ENCODE measurements at regions not wholly inside any gene's neighbourhood (a gene's known extent, or its start where the extent isn't known, plus 50 kb on each side); places are given as distances from the start of the nearest gene placed in this dataset.
A peak's percentile ranks its signal among the peaks of the same experiment; 100 is the strongest.

GRCh38 chr1:59081181-59081580, 215.7 kb upstream of the FGGY start:
- no peak overlapping the region for H3K27ac ChIP-seq
- H3K27me3 ChIP-seq: no peaks in the 10 kb centered on the region
- TF ChIP-seq POLR2A (IDR thresholded peaks at IDR 0.05): no peak
- no peak for TF ChIP-seq CTCF (IDR thresholded peaks at IDR 0.05)
- no peak for TF ChIP-seq EP300 (IDR thresholded peaks at IDR 0.05)
- 94 to 96% (median 95%) methylated on average over 1 of the region's 1 CpG for WGBS, 3 donors
- no peaks in the 10 kb centered on the region for H3K36me3 ChIP-seq
- intact Hi-C loops (cut with DNase I): loop anchor here in 1 of 4 donors (10.0 kb wide), 1 partner anchor 54 kb away; no protein-coding TSS in a partner anchor
- H3K9me3 ChIP-seq: no peaks in the 10 kb centered on the region
- no peaks in the 10 kb centered on the region for H3K4me1 ChIP-seq (ENCODE audit: insufficient read depth)
- DNase-seq: no peak
- no peak overlapping the region for H3K4me3 ChIP-seq

GRCh38 chr1:59081795-59082194, 215.1 kb upstream of the FGGY start:
- 91 to 94% (median 93%) methylated on average over 5 of the region's 5 CpGs for WGBS, 3 donors
- Histone ChIP-seq H3K36me3 (no peaks in the 10 kb centered on the region), H3K4me3 (no peak overlapping the region), H3K9me3 (no peaks in the 10 kb centered on the region), H3K27ac (no peak overlapping the region), H3K27me3 (no peaks in the 10 kb centered on the region), H3K4me1 (ENCODE audit: insufficient read depth) (no peaks in the 10 kb centered on the region)
- intact Hi-C loops (cut with DNase I): loop anchor here in 1 of 4 donors (10.0 kb wide), 1 partner anchor 53 kb away; no protein-coding TSS in a partner anchor
- DNase-seq: no peak
- TF ChIP-seq POLR2A (IDR thresholded peaks at IDR 0.05) (no peak), CTCF (IDR thresholded peaks at IDR 0.05) (no peak), EP300 (IDR thresholded peaks at IDR 0.05) (no peak)

GRCh38 chr1:59083946-59084865, 212.7 kb upstream of the FGGY start:
- TF ChIP-seq CTCF (IDR thresholded peaks at IDR 0.05) (no peak), POLR2A (IDR thresholded peaks at IDR 0.05) (no peak), EP300 (IDR thresholded peaks at IDR 0.05) (no peak)
- no peak overlapping the region for H3K4me3 ChIP-seq
- no peaks in the 10 kb centered on the region for H3K36me3 ChIP-seq
- no peaks in the 10 kb centered on the region for H3K27me3 ChIP-seq
- peak in 1 of 5 donors; percentile 40 for DNase-seq
- no peaks in the 10 kb centered on the region for H3K4me1 ChIP-seq (ENCODE audit: insufficient read depth)
- no peak overlapping the region for H3K27ac ChIP-seq
- intact Hi-C loops (cut with DNase I): loop anchor here in 1 of 4 donors (10.0 kb wide), 1 partner anchor 51 kb away; no protein-coding TSS in a partner anchor
- no peaks in the 10 kb centered on the region for H3K9me3 ChIP-seq
- WGBS, 3 donors: 49 to 60% (median 55%) methylated on average over 9 of the region's 9 CpGs

GRCh38 chr1:59085101-59085500, 211.8 kb upstream of the FGGY start:
- Histone ChIP-seq H3K9me3 (no peaks in the 10 kb centered on the region), H3K27ac (no peak overlapping the region), H3K4me1 (ENCODE audit: insufficient read depth) (no peaks in the 10 kb centered on the region), H3K27me3 (no peaks in the 10 kb centered on the region), H3K36me3 (no peaks in the 10 kb centered on the region), H3K4me3 (no peak overlapping the region)
- DNase-seq: no peak
- WGBS, 3 donors: 96 to 97% (median 96%) methylated on average over 3 of the region's 3 CpGs
- intact Hi-C loops (cut with DNase I): loop anchor here in 1 of 4 donors (10.0 kb wide), 1 partner anchor 50 kb away; no protein-coding TSS in a partner anchor
- no peak for TF ChIP-seq POLR2A (IDR thresholded peaks at IDR 0.05)
- TF ChIP-seq CTCF (IDR thresholded peaks at IDR 0.05): no peak
- no peak for TF ChIP-seq EP300 (IDR thresholded peaks at IDR 0.05)

All from ovary (tissue), 7 donors.